ENCODE measurements at regions not wholly inside any gene's neighbourhood (a gene's known extent, or its start where the extent isn't known, plus 50 kb on each side); places are given as distances from the start of the nearest gene placed in this dataset.

GRCh38 chr5:51860532-51861018, 477.3 kb downstream of the ISL1 start:
- TF ChIP-seq CTCF (conservative IDR thresholded peaks at IDR 0.05; ENCODE audit: low read length) (no peak), EZH2phosphoT487 (IDR thresholded peaks at IDR 0.05; ENCODE audit: borderline replicate concordance) (no peak)
